Frontal cortex (tissue), 3 donors: ENCODE measurements at regions not wholly inside any gene's neighbourhood (a gene's known extent, or its start where the extent isn't known, plus 50 kb on each side); places are given as distances from the start of the nearest gene placed in this dataset.
"Not testable (repeated sequence)": the region's sequence is repeated elsewhere in the genome, so short reads cannot be mapped to it uniquely, and the experiment has no call there.

Experiments used
- DNase-seq, 2 donors: peaks; one replicate each; pipeline ENCODE4 v3.0.0; 2012; ENCODE audit warnings: low spot score in 2 of 2
- FAIRE-seq: peaks from 2 replicates; lab custom pipeline; 2012; peaks lifted over from hg19 to GRCh38; lab: Jason Lieb, UNC
- donor health status: control.
- donor health status: control.
- donor health status: control.

DNA sequence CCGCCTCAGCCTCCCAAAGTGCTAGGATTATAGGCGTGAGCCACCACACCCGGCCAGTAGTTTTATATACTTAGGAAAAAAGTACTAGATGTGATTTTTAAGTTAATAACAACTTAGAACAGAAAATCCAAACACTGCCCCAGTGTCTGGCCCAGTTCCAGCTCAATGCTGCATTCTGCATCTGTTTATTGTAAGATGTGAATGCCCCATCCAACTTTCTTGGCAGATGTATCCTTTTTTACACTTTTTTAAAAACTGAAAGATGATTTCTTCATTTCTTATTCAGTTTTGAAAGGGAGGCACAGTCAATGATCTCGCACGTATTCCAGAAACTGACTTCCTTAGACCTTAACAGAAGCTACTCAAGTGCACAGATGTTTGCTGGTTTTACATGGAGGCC lies 85.6 kb upstream of the SRSF6 start:
- FAIRE-seq (no peak), DNase-seq (no peak)

DNA sequence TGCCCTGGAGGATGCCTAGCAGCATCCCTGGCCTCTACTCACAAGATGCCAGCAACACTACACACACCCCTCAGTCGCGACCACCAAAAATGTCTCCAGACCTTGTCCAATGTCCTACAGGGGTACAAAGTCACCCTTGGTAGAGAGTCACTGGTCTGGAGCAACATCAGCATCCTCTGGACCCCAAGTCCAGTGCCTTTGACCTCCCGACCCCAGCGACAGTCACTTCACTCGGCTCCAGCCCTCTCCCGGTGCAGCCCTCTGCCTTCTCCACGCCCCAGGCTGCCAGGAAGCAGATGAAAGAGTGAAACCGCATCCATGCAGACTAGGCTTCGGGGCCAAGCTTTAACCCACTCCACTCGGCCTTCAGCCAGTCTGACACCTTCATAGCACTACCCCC lies 92.0 kb upstream of the SRSF6 start:
- FAIRE-seq (no peak), DNase-seq (no peak)

DNA sequence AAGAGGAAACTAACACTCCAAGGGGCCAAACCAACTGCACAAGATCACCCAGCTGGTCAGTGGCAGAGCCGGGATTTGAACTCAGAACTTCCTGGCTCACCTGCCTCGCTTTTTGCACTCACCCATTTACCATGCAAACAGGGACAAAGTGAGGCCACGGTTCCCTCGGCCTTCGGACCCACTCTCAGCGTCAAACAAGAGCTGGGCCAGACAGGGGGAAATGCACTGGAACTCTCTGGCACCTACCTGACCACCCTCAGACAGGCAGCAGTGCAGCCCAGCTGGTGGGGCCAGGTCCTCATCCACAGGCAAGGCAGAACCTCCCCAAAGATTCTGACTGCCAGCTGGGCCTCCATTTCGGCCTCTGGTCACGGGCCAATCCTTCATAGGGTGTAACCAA lies 93.7 kb upstream of the SRSF6 start:
- DNase-seq: no peak
- no peak for FAIRE-seq

DNA sequence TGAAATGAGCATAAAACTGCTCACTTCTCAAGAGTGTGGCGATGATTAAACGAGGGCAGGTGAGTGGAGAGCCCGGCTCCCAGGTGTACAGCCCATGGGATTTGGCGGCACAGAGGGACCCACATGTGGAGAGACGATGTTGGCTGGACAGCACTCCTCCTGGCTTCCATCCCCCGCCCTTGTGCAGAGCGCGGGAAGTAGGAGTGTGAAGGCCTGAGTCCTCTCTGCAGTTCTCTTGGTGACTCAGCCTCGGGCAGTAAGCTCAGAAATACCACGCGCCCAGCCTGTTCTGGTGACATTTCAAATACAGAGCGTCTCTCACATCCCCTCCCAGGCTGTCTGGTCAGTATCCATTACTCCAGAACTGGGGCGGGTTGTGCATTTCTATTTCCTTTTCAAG lies 94.2 kb upstream of the SRSF6 start:
- FAIRE-seq (no peak), DNase-seq (no peak)

DNA sequence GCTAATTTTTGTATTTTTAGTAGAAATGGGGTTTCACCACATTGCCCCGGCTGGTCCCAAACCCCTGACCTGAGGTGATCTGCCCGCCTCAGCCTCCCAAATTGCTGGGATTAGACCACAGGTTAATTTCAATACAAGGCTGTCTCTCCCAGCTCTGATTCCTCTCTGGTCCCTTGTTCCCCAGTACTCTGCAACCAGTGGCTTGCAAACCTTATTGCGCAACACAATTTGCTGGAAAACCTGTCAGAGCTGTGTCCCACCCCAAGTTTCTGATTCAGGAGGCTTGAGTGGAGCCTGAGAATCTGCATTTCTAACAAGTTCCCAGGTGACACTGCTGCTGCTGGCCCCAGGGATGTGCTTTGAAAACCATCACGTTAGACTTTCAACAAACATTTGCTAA lies 96.2 kb upstream of the SRSF6 start:
- FAIRE-seq (no peak), DNase-seq (no peak)

DNA sequence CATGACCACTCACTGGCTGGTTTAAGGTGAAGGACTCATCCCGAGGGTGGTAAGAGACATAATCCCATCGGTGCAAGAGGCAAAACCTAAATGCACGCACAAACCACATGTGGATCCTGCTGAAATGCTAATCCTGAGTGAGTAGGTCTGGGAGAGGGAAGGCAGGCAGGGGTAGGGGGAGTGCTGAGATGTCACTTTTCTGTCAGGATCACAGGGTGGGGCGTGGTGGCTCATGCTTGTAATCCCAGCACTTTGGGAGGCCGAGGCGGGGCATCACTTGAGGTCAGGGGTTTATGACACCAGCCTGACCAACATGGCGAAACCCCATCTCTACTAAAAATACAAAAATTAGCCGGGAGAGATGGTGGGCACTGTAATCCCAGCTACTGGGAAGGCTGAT lies 97.7 kb upstream of the SRSF6 start:
- FAIRE-seq: no peak

DNA sequence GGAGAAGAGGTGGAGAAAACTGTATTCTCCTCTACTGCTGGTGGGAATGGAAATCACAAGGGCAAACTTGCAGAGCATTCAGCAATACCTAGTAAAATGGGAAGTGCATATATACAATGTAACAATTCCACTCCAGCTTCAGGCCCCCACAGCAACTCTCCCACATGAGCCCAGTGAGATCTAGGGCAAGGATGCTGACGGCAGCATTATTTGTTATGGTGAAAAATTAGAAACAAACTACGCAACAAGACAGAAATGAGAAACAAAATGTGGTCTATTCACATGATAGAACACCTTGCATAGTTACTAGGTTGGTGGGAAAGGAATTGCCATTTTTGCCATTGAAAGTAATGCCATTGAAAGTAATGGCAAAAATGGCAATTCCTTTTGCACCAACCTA lies 98.9 kb upstream of the SRSF6 start:
- DNase-seq: no peak
- no peak for FAIRE-seq

More for the DNA sequence above, 97.7 kb upstream of the SRSF6 start:
- DNase-seq: no peak

DNA sequence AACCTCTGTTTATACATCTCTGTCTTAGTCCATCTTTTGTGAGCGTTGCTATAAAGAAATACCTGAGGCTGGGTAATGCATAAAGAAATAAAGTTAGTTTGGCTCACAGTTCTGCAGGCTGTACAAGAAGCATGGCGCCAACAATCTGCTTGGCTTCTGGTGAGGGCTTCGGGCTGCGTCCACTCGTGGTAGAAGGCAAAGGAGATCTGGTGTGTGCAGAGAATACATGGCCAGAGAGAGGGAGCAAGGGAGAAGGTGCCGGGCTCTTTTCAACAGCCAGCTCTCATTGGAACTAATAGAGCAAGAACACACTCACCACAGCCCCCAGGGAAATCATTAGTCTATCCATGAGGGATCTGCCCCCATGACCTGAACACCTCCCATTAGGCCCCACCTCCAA lies 100.3 kb upstream of the SRSF6 start:
- no peak for FAIRE-seq
- no peak for DNase-seq

DNA sequence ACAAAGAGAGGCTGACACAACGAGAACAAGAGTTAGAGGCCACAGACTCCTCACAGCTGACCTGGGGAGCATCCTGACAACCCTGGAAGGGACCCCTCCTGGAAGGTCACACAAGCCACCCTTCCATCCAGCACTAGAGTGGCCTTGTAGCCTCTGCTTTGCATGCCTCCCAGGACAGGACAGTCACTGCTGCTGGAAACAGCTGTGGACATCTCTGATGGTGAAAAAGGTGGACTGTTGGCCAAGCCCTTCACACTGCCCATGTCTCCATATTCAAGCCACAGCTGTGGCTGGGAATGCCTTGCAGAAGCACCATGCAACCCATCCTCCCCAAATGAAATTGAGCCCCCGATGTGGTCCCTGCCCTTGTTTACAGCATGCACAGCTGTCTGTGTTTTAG lies 102.1 kb upstream of the SRSF6 start:
- FAIRE-seq: no peak
- no peak for DNase-seq

DNA sequence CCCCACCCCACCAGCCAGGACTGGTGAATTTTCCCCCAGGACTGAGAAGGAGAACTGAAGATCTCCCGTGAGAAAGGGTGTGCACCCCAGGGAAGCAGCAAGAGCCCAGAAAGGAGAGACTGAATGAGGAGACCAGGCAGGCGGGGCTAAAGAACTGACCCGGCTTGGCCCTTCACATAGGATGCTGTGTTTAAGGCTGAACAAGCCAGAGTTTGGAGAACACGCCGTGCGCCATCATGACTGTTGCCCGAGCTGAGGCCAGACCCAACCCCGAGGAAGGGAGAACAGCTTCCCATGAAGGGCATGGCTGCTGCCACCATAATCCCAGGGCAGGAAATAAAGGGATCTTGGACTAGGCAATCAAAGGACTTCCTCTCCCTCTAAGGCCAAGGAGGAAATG lies 104.7 kb upstream of the SRSF6 start:
- no peak for DNase-seq
- FAIRE-seq: no peak

DNA sequence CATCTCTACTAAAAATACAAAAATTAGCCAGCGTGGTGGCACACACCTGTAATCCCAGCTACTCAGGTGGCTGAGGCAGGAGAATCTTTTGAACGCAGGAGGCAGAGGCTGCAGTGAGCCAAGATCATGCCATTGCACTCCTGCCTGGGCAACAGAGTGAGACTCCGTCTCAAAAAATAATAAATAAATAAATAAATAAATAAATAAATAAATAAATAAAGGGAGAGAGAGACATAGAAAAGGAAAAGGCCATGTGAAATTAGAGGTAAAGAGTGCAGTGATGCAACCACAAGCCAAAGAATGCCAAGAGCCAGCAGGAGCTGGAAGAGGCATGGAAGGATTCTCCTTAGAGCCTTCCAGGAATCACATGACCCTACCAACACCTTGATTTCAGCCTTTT lies 107.0 kb upstream of the SRSF6 start:
- DNase-seq: not testable (repeated sequence)

DNA sequence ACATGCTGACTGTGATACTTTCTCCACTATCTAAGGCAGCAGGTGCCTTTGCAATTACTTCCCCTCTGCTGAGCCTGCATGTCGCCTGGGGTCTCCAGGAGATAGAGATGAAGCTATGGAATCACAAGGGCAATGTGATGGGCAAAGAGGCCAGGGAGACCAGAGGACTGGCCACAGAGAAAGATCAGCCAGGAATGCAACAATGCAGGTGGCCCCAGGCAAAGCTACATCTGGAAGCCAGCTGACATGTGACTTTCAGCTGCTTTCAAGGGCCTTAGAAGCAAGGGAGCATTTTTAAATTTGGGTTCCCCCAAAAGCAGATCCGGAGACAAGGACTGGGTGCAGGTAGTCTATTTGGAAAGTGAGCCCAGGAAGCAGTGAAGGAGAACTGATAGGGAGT lies 107.9 kb upstream of the SRSF6 start:
- no peak for FAIRE-seq
- no peak for DNase-seq

More for the DNA sequence above, 107.0 kb upstream of the SRSF6 start:
- not testable (repeated sequence) for FAIRE-seq

DNA sequence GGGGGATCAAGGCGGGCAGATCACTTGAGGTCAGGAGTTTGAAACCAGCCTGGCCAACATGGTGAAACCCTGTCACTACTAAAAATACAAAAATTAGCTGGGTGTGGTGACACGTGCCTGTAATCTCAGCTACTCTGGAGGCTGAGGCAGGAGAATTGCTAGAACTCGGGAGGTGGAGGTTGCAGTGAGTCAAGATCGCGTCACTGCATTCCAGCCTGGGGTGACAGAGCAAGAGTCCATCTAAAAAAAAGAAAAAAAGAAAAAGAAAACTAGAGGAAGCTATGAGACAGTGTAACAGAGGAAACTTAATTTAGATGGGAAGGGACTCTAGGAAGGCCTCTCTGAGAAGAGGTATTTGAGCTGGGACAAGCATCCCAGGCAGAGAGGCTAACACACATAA lies 109.9 kb upstream of the SRSF6 start:
- not testable (repeated sequence) for FAIRE-seq, DNase-seq

DNA sequence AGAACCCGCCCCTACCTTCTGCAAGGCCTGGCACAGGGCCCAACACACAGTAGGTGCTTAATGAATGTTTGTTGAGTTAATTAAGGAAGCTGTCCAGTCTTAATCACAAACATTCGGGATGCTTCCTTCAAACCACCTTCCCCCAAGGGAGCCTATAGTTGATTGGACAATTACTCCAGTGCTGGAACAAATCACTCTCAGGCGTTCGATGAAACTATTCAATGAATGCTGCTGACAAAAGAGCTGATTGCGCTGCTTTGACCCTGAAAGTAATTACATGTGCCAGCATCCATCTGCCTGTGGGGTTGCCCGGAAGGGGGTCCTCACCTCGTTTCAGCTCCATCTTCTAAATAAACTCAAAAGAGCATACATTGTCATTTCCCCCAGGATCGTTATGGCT lies 112.0 kb upstream of the SRSF6 start:
- DNase-seq: no peak
- no peak for FAIRE-seq

DNA sequence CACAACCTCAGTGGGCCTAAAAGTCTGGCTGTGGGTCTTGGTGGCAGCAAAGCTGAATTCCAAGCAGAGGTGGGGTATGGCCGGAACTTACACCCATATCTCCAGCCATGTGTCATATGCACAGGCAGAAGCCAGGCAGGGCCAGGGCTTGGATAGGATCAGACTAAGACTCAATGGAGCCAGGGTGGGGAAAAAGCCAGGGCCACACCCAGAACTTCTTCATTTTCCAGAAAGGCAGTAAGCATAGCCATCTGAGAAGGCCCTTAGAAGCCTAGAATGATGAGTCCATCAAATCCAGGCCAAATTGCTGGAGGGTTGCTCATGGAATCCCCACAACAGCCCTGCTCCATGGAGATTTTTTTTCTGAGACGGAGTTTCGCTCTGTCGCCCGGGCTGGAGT lies 116.2 kb upstream of the SRSF6 start:
- DNase-seq: no peak
- FAIRE-seq: no peak

DNA sequence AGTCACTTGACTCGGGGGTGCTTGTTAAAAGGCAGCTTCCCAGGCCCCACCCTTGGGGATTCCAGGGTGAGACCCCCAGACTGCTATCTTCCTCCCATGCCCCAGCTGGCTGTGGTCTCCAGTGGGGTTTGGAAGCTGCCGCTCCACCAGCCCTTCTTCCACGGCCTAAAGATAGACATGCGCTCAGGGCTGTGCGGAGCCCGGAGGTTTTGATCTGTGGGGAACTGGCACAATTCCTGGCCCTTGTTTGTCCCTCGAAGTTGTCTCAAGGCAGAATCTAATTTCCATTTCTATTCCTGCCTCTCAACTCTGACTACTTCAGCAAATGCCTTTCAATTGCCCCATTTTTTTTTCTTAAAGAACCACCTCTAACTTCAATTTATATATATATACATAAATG lies 120.7 kb upstream of the SRSF6 start:
- FAIRE-seq: no peak
- DNase-seq: no peak

DNA sequence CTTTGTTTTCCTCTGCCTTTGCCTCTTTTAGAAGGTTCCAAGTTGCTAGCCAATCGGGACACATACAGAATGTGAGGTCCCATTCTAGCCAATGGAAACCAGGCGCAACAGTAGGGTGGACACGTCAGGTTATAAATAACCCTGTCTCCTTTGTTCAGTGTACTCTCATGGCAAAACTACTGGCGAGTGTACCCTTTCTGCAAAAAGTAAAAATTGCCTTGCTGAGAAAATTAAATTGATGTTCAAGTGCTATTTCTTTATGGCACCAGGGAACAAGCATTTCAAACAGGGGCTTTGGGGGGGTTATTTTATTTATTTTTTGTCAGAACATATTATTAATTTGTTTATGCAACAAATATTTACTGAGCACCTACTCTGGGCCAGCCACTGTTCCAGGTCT lies 123.6 kb upstream of the SRSF6 start:
- no peak for DNase-seq
- no peak for FAIRE-seq

DNA sequence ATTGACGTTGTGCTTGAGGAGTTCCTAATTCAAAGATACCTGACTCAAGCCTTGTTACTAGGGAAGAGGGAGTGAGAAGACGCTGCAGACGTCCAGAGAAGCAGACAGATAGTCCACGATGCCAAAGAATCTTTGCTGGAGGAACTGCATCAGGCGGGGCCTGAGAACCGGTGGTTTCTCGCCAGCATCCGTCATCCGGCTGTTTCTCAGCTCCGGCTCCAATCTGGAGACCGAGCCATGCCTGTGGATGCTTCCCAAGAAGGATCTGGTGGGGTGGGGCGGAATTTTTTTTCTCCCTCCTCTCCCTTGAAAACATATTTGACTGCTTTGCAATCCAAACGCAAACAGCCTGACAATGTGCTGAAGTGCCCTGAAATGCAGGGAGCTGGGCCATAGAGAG lies 125.8 kb upstream of the SRSF6 start:
- FAIRE-seq (no peak), DNase-seq (peak in 1 of 2 donors; percentile 7)

DNA sequence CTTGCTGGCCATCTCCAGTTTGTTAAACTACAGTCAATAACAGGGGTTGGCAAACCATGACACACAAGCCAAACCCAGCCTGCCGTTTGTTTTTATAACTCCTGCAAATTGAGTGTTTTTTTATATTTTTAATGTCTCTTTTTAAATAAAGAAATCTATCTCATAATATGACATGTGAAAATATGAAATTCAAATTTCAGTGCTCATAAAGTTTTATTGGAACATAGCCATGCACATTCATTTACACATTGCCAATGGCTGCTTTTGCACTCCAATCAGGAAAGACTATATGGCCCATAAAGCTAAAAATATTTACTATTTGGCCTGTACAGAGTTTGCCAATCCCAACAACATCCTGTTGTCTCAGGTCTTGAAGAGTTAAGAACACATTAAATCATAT lies 129.0 kb upstream of the SRSF6 start:
- DNase-seq (no peak), FAIRE-seq (no peak)

DNA sequence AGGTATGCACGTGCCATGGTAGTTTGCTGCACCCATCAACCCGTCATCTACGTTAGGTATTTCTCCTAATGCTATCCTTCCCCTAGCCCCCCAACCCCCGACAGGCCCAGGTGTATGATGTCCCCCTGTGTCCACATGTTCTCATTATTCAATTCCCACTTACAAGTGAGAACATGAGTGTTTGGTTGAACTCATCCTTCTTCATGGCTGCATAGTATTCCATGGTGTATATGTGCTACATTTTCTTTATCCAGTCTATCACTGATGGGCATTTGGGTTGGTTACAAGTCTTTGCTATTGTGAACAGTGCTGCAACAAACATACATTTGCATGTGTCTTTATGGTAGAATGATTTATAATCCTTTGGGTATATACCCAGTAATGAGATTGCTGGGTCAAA lies 130.5 kb upstream of the SRSF6 start:
- not testable (repeated sequence) for FAIRE-seq, DNase-seq

DNA sequence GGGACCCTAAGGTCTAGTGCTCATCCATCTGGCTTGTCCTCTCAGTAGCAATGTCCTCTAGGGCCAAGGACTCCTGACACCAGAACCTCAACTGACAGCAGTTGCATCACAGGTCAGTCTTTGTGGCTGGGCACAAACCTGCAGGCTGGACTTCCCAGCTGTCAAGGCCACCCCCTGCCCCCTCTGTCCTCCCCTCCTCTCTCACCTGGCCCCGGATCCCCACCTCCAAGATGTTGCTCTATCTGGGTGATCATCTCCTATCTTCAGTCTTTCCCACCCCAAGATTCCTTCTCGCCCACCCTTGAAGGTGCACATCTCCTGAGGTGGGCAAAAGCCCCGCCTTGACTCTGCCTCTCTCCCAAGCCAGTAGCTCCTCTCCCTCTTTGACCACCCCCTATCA lies 131.8 kb upstream of the SRSF6 start:
- no peak for DNase-seq
- FAIRE-seq: no peak

DNA sequence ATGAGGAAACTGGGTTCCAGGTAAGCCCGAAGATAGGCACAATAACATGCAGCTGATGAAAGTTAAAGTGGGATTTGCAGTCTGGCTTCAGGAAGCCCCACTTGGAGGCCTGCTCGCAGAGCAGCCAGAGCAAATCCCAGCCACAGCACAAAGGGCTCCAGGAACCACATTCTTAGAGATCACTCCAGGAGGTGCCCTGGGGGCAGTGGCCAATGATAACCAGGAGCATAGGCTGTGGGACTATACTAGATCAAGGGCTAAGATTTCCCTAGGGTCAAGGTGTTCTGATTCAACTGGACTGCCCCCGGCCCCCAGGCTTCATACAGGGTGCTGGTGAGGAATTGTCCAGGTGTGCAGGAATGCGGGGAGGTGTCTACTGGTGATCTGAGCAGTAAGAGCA lies 133.9 kb upstream of the PTPRT start:
- FAIRE-seq (no peak), DNase-seq (no peak)

DNA sequence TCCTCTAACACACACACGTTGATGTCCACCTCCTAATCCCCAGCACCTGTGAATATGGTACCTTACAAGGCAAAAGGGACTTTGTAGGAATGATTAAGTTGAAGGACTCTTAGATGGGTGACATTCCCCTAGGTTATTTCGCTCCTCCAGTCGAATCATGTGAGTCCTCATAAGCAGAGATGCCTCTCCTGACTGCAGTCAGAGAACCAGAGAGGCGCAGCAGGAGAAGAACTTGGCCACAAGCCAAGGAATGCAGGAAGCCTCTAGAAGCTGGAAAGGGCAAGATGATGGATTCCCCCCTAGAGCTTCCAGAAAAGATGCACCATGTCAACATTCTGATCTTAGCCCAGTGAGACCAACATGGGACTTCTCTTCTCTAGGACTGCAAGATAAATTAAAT lies 133.1 kb upstream of the PTPRT start:
- DNase-seq: no peak
- FAIRE-seq: no peak
